ENCODE measurements at regions not wholly inside any gene's neighbourhood (a gene's known extent, or its start where the extent isn't known, plus 50 kb on each side); places are given as distances from the start of the nearest gene placed in this dataset.
A peak's percentile ranks its signal among the peaks of the same experiment; 100 is the strongest.

DNA sequence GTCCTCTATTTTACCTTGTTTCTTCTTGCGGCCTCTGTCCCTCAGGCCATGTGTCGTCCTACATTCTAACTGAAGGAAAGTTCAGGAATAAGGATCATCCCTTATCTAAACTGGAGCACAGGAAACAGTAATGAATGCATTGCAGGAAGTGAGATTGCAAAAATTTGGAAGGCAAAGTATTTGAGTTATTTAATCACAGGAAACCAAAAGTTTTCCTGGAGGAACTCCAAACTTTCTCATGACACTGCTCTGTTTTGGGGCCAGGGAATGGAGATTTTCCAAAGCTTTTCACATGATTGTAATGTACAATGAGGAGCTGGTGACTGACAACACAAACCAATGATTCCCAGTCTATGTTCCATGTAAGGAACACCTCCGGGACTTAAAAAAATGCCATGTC is 57.8 kb upstream of the PLSCR4 start:
- DNase-seq (ENCODE audit: low read depth): peak; percentile 13

DNA sequence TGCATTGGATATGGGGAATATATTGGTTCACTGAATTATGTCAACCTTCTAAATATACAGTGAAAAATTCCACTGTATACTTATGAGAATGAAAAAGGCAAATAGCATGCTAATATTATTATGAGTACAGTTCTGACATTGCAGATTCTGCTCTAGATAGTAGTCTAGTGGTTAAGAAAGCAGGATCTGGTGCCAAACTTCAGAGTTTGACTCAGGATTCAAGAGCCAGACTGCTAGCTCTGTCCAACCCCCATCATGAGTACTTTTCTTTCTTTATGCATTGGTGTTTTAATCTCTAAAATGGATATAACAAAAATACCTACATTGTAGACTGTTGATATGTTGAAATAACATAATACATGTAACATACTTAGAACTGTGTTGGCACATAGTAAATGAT is 57.3 kb upstream of the PLSCR4 start:
- peak; percentile 39 for DNase-seq (ENCODE audit: low read depth)

DNA sequence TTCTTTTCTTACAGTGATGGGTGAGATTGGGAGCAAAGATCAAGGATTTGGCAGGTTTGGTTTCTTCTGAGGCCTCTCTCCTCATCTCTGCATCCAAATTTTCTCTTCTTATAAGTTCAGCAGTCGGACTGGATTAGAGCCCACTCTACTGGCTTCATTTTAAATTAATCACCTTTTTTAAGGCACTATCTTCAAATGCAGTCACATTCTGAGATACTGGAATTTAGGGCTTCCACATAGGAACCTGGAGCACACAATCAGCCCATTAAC is 56.5 kb upstream of the PLSCR4 start:
- DNase-seq (ENCODE audit: low read depth): no peak

DNA sequence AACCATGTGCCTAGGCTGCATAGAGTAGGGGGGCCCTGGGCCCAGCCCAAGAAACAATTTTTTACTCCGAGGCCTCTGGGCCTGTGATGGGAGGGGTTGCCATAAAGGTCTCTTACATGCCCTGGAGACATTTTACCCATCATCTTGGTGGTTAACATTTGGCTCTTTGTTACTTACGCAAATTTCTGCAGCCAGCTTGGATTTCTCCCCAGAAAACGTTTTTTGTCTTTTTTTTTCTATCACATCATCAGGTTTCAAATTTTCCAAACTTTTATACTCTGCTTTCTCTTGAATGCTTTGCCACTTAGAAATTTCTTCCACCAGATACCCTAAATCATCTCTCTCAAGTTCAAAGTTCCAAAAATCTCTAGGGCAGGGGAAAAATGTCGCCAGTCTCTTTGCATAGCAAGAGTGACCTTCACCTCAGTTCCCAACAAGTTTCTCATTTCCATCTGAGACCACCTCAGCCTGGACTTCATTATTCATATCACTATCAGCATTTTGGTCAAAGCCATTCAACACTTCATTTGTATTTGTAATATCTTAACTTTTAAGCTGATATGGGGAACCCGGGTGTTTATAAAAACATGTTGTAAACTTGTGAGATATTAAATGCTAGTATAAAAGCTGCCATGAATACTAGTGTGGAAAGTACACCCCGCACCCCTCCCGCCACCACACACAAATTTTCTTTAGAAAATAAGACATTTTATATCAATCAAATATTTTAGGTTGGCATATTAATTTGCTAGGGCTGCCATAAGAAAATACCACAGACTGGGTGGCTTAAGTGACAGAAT is 56.0 kb upstream of the PLSCR4 start:
- no peak for DNase-seq (ENCODE audit: low read depth)

DNA sequence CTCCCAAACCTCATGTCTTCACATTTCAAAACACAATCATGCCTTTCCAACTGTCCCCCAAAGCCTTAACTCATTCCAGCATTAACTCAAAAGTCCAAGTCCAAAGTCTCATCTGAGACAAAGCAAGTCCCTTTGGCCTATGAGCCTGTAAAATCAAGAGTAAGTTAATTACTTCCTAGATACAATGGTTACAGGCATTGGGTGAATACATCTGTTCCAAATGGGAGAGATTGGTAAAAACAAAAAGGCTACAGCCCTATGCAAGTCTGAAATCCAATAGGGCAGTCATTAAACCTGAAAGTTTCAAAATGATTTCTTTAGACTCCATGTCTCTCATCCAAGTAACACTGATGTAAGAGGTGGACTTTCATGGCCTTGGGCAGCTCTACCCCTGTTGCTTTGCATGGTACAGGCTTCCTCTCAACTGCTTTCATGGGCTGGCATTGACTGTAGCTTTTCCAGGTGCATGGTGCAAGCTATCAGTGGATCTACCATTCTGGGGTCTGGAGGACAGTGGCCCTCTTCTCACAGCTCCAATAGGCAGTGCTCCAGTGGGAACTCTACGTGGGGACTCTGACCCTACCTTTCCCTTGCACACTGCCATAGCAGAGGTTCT is 55.0 kb upstream of the PLSCR4 start:
- no peak for DNase-seq (ENCODE audit: low read depth)

DNA sequence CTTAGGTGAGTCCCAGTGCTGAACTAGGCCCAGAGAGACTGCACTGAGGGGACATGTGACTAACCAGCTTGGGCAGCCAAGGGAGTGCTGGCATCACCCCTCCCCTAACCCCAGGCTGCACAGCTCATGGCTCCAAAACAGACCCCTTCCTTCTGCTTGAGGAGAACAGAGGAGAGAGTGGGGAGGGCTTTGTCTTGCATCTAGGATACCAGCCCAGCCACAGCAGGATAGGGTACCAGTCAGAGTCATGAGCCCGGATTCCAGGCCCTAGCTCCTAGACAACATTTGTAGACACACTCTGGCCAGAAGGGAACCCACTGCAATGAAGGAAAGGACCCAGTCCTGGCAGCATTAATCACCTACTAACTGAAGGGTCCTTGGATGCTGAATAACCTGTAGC is 49.9 kb upstream of the PLSCR4 start:
- DNase-seq (ENCODE audit: low read depth): no peak
